HFFc6 (cell line): ENCODE measurements at regions not wholly inside any gene's neighbourhood (a gene's known extent, or its start where the extent isn't known, plus 50 kb on each side); places are given as distances from the start of the nearest gene placed in this dataset.
"Not testable (repeated sequence)": the region's sequence is repeated elsewhere in the genome, so short reads cannot be mapped to it uniquely, and the experiment has no call there.

Source experiments
- DNase-seq: peaks from one replicate; pipeline ENCODE4 v3.0.0-alpha.2; 2018
- H3K27ac Mint-ChIP-seq: 2 replicates; pipeline ENCODE4 v1.8.0; 2020; ENCODE audit warnings: mild to moderate bottlenecking, mixed read lengths
- H3K27me3 Mint-ChIP-seq: 2 replicates; pipeline ENCODE4 v1.8.0; 2021; ENCODE audit warnings: mild to moderate bottlenecking, moderate library complexity, mixed read lengths; ENCODE audit not compliant: insufficient read depth
- H3K36me3 Mint-ChIP-seq: 2 replicates; pipeline ENCODE4 v1.8.0; 2021; ENCODE audit warnings: low read depth, mixed read lengths
- H3K4me1 Mint-ChIP-seq: 2 replicates; pipeline ENCODE4 v1.8.0; 2020; ENCODE audit warnings: low read depth, mixed read lengths
- H3K4me3 Mint-ChIP-seq: 2 replicates; pipeline ENCODE4 v1.8.0; 2020; ENCODE audit warnings: mild to moderate bottlenecking, moderate library complexity, mixed read lengths
- H3K9me3 Mint-ChIP-seq: 2 replicates; pipeline ENCODE4 v1.8.0; 2020; ENCODE audit warnings: mild to moderate bottlenecking, mixed read lengths
- CTCF ChIP-seq: fragments of 200-600 bp; sonication (generic); IDR thresholded peaks from 2 replicates; pipeline ENCODE4 v1.5.0; 2021; ENCODE audit warnings: antibody characterized with exemption, mild to moderate bottlenecking

- DNase-seq: no peak
- H3K4me1 Mint-ChIP-seq: peaks cover 17% of the 10 kb centered on the region
- no peak overlapping the region for H3K27ac Mint-ChIP-seq
- H3K27me3 Mint-ChIP-seq: no peaks in the 10 kb centered on the region; the same call in 1 of the 2 replicates
- TF ChIP-seq CTCF: no peak
- 0 out of 2 replicates have a peak, but pooled peaks cover 5% of the 10 kb centered on the region for H3K36me3 Mint-ChIP-seq
- H3K4me3 Mint-ChIP-seq: no peak overlapping the region
- no peaks in the 10 kb centered on the region for H3K9me3 Mint-ChIP-seq
Observed at GRCh38 chr1:221525749-221526148, 216.1 kb downstream of the DUSP10 start.

GRCh38 chr1:221527302-221527701 lies 214.6 kb downstream of the DUSP10 start:
- Mint-ChIP-seq H3K27me3 (no peaks in the 10 kb centered on the region; the same call in 1 of the 2 replicates), H3K4me1 (peaks cover 23% of the 10 kb centered on the region), H3K4me3 (no peak overlapping the region), H3K27ac (no peak overlapping the region), H3K36me3 (no peaks in the 10 kb centered on the region), H3K9me3 (no peaks in the 10 kb centered on the region)
- DNase-seq: no peak
- TF ChIP-seq CTCF: no peak

GRCh38 chr1:221527886-221528624 lies 213.8 kb downstream of the DUSP10 start:
- no peak overlapping the region for H3K27ac Mint-ChIP-seq

DNA sequence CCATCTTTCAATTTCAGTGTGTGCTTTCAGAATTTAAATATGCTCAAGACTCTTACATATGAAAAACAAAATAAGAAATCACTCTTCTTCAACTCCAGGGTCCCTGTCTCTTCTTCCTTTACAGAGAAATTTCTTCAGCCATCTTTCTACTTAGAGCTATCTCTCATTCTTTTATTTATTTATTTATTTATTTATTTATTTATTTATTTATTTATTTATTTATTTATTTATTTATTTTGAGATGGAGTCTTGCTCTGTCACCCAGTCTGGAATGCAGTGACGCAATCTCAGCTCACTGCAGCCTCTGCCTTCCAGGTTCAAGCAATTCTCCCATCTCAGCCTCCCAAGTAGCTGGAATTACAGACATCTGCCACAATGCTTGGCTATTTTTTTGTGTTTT lies 211.7 kb downstream of the DUSP10 start:
- H3K4me1 Mint-ChIP-seq: peaks cover 23% of the 10 kb centered on the region
- H3K36me3 Mint-ChIP-seq, H3K9me3 Mint-ChIP-seq, H3K27me3 Mint-ChIP-seq, DNase-seq, H3K4me3 Mint-ChIP-seq, H3K27ac Mint-ChIP-seq: not testable (repeated sequence)

More at GRCh38 chr1:221527886-221528624, 213.8 kb downstream of the DUSP10 start:
- no peaks in the 10 kb centered on the region for H3K9me3 Mint-ChIP-seq
- H3K4me1 Mint-ChIP-seq: peaks cover 23% of the 10 kb centered on the region
- H3K36me3 Mint-ChIP-seq: no peaks in the 10 kb centered on the region
- DNase-seq: no peak
- no peak for TF ChIP-seq CTCF
- no peak overlapping the region for H3K4me3 Mint-ChIP-seq
- no peaks in the 10 kb centered on the region; the same call in 1 of the 2 replicates for H3K27me3 Mint-ChIP-seq

DNA sequence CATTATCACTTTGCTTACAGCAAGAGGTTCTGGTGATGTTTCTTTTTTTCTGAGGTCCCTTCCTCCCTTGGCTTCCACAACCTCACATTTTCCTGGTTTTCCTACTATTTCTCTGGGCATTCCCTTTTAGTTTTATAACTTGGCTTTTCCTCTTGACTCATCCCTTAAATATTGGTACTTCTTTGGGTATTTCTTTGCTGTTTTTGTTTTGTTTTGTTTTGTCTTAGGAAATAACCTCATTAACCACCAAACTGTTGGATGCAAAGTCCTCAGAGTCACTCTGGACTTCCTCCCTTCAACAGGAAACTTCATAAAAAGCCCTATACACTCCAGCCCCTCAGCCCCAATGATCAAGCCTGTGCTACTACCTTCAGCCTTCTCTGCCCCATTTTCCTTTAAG lies 211.1 kb downstream of the DUSP10 start:
- Mint-ChIP-seq H3K9me3 (no peaks in the 10 kb centered on the region), H3K27me3 (no peaks in the 10 kb centered on the region; the same call in 1 of the 2 replicates), H3K27ac (no peak overlapping the region), H3K36me3 (no peaks in the 10 kb centered on the region), H3K4me3 (no peak overlapping the region), H3K4me1 (peaks cover 23% of the 10 kb centered on the region)
- TF ChIP-seq CTCF: no peak
- peak; percentile 21 for DNase-seq

DNA sequence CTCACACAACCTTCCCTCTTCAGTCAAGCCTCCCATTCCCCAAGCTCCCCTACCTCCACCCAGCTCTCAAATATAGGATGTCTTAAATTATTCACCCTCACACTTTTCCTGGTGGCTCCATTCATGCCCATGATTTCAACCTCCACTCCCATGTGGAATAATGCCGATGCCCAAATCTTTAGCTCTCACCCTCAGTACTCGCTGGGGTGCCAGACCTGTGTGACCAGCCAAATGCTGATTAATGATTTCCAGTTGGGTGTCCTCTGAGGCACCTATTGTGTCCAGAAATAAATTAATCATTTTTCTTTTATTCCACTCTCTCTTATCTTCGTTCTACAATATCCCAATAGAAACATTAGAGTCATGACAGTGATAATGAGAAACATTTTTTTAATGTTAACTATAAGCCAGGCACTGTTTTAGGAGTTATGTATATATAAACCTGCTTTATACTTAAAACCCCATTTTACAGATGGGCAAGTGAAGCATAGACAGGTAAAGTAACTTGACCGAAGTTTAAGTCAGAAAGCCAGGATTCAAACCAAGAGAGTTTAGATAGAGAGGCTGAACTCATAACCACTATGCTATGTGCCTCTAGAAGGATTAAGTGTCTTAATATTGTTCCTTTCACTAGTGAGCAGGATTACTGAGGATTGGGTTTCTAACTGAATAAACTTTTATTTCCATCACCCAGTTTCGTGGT lies 209.7 kb downstream of the DUSP10 start:
- no peak for TF ChIP-seq CTCF
- DNase-seq: peak; percentile 40
- H3K27ac Mint-ChIP-seq: no peak overlapping the region
- H3K4me3 Mint-ChIP-seq: no peak overlapping the region
- peaks cover 23% of the 10 kb centered on the region for H3K4me1 Mint-ChIP-seq
- no peaks in the 10 kb centered on the region; the same call in 1 of the 2 replicates for H3K27me3 Mint-ChIP-seq
- H3K36me3 Mint-ChIP-seq: no peaks in the 10 kb centered on the region
- no peaks in the 10 kb centered on the region for H3K9me3 Mint-ChIP-seq
